Hepatocyte (in vitro differentiated cells): ENCODE measurements at regions not wholly inside any gene's neighbourhood (a gene's known extent, or its start where the extent isn't known, plus 50 kb on each side); places are given as distances from the start of the nearest gene placed in this dataset.

Source experiments
- DNase-seq: peaks from one replicate; pipeline ENCODE4 v3.0.0-alpha.2; 2016; ENCODE audit warnings: low spot score
- H2AFZ ChIP-seq: fragments of 200-600 bp; sonication (generic); 2 replicates; pipeline ENCODE4 v1.6.0; 2016; ENCODE audit warnings: antibody characterized with exemption, mild to moderate bottlenecking
- H3K27ac ChIP-seq: fragments of 200-600 bp; sonication (generic); 2 replicates; pipeline ENCODE4 v1.5.1; 2016; ENCODE audit warnings: mild to moderate bottlenecking
- H3K27me3 ChIP-seq: fragments of 200-600 bp; sonication (generic); 2 replicates; pipeline ENCODE4 v1.6.1; 2016
- H3K36me3 ChIP-seq: fragments of 200-600 bp; sonication (generic); replicated peaks from 2 replicates; pipeline ENCODE4 v1.5.1; 2016; ENCODE audit warnings: low read depth; ENCODE audit not compliant: insufficient read depth
- H3K4me1 ChIP-seq: fragments of 200-600 bp; sonication (generic); 2 replicates; pipeline ENCODE4 v1.5.1; 2016; ENCODE audit warnings: mild to moderate bottlenecking, moderate library complexity; ENCODE audit not compliant: insufficient read depth
- H3K4me2 ChIP-seq: fragments of 200-600 bp; sonication (generic); 2 replicates; pipeline ENCODE4 v1.6.0; 2016
- H3K4me3 ChIP-seq: fragments of 200-600 bp; sonication (generic); 2 replicates; pipeline ENCODE4 v1.5.1; 2016; ENCODE audit warnings: mild to moderate bottlenecking
- H3K79me2 ChIP-seq: fragments of 200-600 bp; sonication (generic); 2 replicates; pipeline ENCODE4 v1.6.0; 2017; ENCODE audit warnings: mild to moderate bottlenecking
- H3K9me2 ChIP-seq: fragments of 200-600 bp; sonication (generic); replicated peaks from 2 replicates; pipeline ENCODE4 v1.6.0; 2017; ENCODE audit warnings: mild to moderate bottlenecking; ENCODE audit not compliant: insufficient read depth
- H3K9me3 ChIP-seq: fragments of 200-600 bp; sonication (generic); 2 replicates; pipeline ENCODE4 v1.5.1; 2016; ENCODE audit warnings: low read depth, mild to moderate bottlenecking
- H4K20me1 ChIP-seq: fragments of 200-600 bp; sonication (generic); 2 replicates; pipeline ENCODE4 v1.6.0; 2016; ENCODE audit warnings: mild to moderate bottlenecking; ENCODE audit not compliant: insufficient read depth, poor library complexity, severe bottlenecking
- EZH2 ChIP-seq: fragments of 200-600 bp; sonication (generic); IDR thresholded peaks from 2 replicates; pipeline ENCODE4 v1.6.1; 2016; ENCODE audit warnings: antibody characterized with exemption, mild to moderate bottlenecking, borderline replicate concordance
- EZH2phosphoT487 ChIP-seq: fragments of 200-600 bp; sonication (generic); IDR thresholded peaks from one replicate; pipeline ENCODE4 v1.6.1; 2018; ENCODE audit warnings: antibody characterized with exemption, mild to moderate bottlenecking, low read depth, moderate library complexity; ENCODE audit not compliant: unreplicated experiment, severe bottlenecking
- WGBS: methylation state at CpG from one replicate; pipeline ENCODE4 v1.1.6; 2016; ENCODE audit warnings: low lambda C conversion rate; ENCODE audit errors: missing lambda C conversion rate; 5-methylcytosine and 5-hydroxymethylcytosine counted together
- TF ChIP-seq, protein P1 (sequence below): fragments of 200-600 bp; sonication (generic); IDR thresholded peaks from 2 replicates; pipeline ENCODE4 v1.5.1; 2016; ENCODE audit warnings: antibody characterized with exemption, mild to moderate bottlenecking; ENCODE audit not compliant: poor library complexity

DNA sequence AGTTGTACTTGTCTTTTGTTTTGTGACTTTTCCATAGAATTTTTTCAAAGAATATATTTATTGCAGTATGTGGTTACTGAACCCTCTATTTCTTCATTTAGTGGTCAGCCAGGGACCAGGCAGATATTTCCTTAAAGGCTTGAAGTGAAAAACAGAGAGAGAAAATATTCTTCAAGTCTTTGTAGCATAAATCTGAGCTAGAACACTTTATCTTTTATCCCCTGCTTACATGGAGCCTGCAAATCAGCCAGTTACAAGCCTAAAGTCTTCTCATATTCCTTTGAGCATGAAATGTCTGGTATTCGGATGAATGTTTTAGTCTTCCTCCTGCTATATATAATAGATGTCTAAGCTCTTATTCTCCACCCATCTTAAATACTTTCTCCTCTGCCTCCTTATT is 1557.5 kb upstream of the ACVR2A start:
- H3K27ac ChIP-seq = no peak overlapping the region
- H4K20me1 ChIP-seq = no peaks in the 10 kb centered on the region
- H3K4me2 ChIP-seq = no peak overlapping the region
- H3K9me3 ChIP-seq = no peaks in the 10 kb centered on the region
- DNase-seq = no peak
- no peaks in the 10 kb centered on the region for H3K36me3 ChIP-seq
- WGBS = 82% methylated on average over 1 of the region's 1 CpG
- no peaks in the 10 kb centered on the region for H3K27me3 ChIP-seq
- H3K9me2 ChIP-seq = no peaks in the 10 kb centered on the region
- H3K4me1 ChIP-seq = no peaks in the 10 kb centered on the region
- H3K4me3 ChIP-seq = no peak overlapping the region
- TF ChIP-seq, protein P1, sequence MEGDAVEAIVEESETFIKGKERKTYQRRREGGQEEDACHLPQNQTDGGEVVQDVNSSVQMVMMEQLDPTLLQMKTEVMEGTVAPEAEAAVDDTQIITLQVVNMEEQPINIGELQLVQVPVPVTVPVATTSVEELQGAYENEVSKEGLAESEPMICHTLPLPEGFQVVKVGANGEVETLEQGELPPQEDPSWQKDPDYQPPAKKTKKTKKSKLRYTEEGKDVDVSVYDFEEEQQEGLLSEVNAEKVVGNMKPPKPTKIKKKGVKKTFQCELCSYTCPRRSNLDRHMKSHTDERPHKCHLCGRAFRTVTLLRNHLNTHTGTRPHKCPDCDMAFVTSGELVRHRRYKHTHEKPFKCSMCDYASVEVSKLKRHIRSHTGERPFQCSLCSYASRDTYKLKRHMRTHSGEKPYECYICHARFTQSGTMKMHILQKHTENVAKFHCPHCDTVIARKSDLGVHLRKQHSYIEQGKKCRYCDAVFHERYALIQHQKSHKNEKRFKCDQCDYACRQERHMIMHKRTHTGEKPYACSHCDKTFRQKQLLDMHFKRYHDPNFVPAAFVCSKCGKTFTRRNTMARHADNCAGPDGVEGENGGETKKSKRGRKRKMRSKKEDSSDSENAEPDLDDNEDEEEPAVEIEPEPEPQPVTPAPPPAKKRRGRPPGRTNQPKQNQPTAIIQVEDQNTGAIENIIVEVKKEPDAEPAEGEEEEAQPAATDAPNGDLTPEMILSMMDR = no peak
- TF ChIP-seq EZH2phosphoT487 (no peak), EZH2 (no peak)
- no peaks in the 10 kb centered on the region for H3K79me2 ChIP-seq
- H2AFZ ChIP-seq = no peak overlapping the region

DNA sequence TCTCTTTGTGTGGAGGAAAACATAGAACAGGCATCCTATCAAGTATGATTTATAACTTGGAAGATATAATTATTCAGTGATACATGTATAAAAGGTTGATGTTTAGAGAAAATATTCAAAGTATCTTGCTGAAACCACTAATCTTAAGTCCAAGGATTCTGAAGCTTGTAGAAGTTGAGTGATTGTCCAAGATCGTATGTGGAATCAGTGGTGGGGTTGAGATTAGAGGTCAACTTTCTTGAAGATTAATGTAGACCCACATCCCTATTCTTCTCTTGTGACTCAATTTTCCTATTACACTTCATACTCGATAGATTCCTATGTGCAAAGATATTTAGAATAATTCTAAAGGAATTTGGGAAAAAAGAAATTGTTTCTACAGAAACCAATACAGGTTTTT is 1565.9 kb upstream of the ACVR2A start:
- Histone ChIP-seq H3K27ac (no peak overlapping the region), H3K4me2 (no peak overlapping the region), H3K9me2 (no peaks in the 10 kb centered on the region), H3K4me1 (no peaks in the 10 kb centered on the region), H3K36me3 (no peaks in the 10 kb centered on the region), H4K20me1 (no peaks in the 10 kb centered on the region), H3K79me2 (no peaks in the 10 kb centered on the region), H2AFZ (no peak overlapping the region), H3K27me3 (no peaks in the 10 kb centered on the region), H3K9me3 (no peaks in the 10 kb centered on the region), H3K4me3 (no peak overlapping the region)
- 89% methylated on average over 2 of the region's 2 CpGs for WGBS
- DNase-seq = no peak
- no peak for TF ChIP-seq EZH2phosphoT487
- TF ChIP-seq EZH2 = no peak
- TF ChIP-seq, protein P1 = no peak

- DNase-seq = no peak
- Histone ChIP-seq H3K4me1 (no peaks in the 10 kb centered on the region), H3K9me2 (no peaks in the 10 kb centered on the region), H3K79me2 (no peaks in the 10 kb centered on the region), H3K4me2 (no peak overlapping the region), H3K27ac (no peak overlapping the region), H3K4me3 (no peak overlapping the region), H4K20me1 (no peaks in the 10 kb centered on the region), H3K27me3 (no peaks in the 10 kb centered on the region), H2AFZ (no peak overlapping the region), H3K9me3 (no peaks in the 10 kb centered on the region), H3K36me3 (no peaks in the 10 kb centered on the region)
- TF ChIP-seq, protein P1 = no peak
- TF ChIP-seq EZH2 = no peak
- TF ChIP-seq EZH2phosphoT487 = no peak
Observed at GRCh38 chr2:146271131-146271831, 1573.5 kb upstream of the ACVR2A start.

GRCh38 chr2:146270618-146271017 is 1574.2 kb upstream of the ACVR2A start:
- Histone ChIP-seq H3K36me3 (no peaks in the 10 kb centered on the region), H3K79me2 (no peaks in the 10 kb centered on the region), H3K4me1 (no peaks in the 10 kb centered on the region), H3K9me3 (no peaks in the 10 kb centered on the region), H3K4me2 (no peak overlapping the region), H3K27me3 (no peaks in the 10 kb centered on the region), H3K4me3 (no peak overlapping the region), H3K27ac (no peak overlapping the region), H4K20me1 (no peaks in the 10 kb centered on the region), H3K9me2 (no peaks in the 10 kb centered on the region), H2AFZ (no peak overlapping the region)
- DNase-seq = no peak
- TF ChIP-seq EZH2phosphoT487 = no peak
